NCI-H146 treated with DMSO at 0.1 percent for 48 hours (cell line): ENCODE measurements at regions not wholly inside any gene's neighbourhood (a gene's known extent, or its start where the extent isn't known, plus 50 kb on each side); places are given as distances from the start of the nearest gene placed in this dataset.
A peak's percentile ranks its signal among the peaks of the same experiment; 100 is the strongest.

Source experiments
- DNase-seq: peaks from one replicate; lab custom pipeline; 2025; ENCODE audit not compliant: unreplicated experiment; lab: John Stamatoyannopoulos, UW

GRCh38 chr15:99440551-99441443 lies 125.0 kb upstream of the MEF2A start:
- peak; percentile 33 for DNase-seq

- DNase-seq = no peak
Measured at GRCh38 chr15:99441444-99441800, 124.4 kb upstream of the MEF2A start.

- no peak for DNase-seq
Measured at GRCh38 chr15:99441871-99442251, 123.9 kb upstream of the MEF2A start.

- no peak for DNase-seq
Measured at GRCh38 chr15:99442252-99442897, 123.4 kb upstream of the MEF2A start.

- DNase-seq = no peak
Measured at GRCh38 chr15:99443056-99443756, 122.6 kb upstream of the MEF2A start.

GRCh38 chr15:99443768-99444446 lies 121.9 kb upstream of the MEF2A start:
- no peak for DNase-seq

- DNase-seq = no peak
Measured at GRCh38 chr15:99445272-99445850, 120.4 kb upstream of the MEF2A start.

GRCh38 chr15:99446565-99447496 lies 119.0 kb upstream of the MEF2A start:
- DNase-seq = peak; percentile 58

- peak; percentile 45 for DNase-seq
Measured at GRCh38 chr15:99447497-99448371, 118.0 kb upstream of the MEF2A start.

- no peak for DNase-seq
Measured at GRCh38 chr15:99449514-99449913, 116.3 kb upstream of the MEF2A start.

GRCh38 chr15:99450896-99451358 lies 114.9 kb upstream of the MEF2A start:
- peak; percentile 49 for DNase-seq

GRCh38 chr15:99451484-99451883 lies 114.3 kb upstream of the MEF2A start:
- no peak for DNase-seq

- DNase-seq = no peak
Measured at GRCh38 chr15:99452010-99452409, 113.8 kb upstream of the MEF2A start.

- no peak for DNase-seq
Measured at GRCh38 chr15:99452728-99453636, 112.8 kb upstream of the MEF2A start.

- DNase-seq = no peak
Measured at GRCh38 chr15:99453637-99454030, 112.2 kb upstream of the MEF2A start.

- DNase-seq = no peak
Measured at GRCh38 chr15:99454107-99454809, 111.5 kb upstream of the MEF2A start.
